ENCODE measurements at regions not wholly inside any gene's neighbourhood (a gene's known extent, or its start where the extent isn't known, plus 50 kb on each side); places are given as distances from the start of the nearest gene placed in this dataset.
A peak's percentile ranks its signal among the peaks of the same experiment; 100 is the strongest.

DNA sequence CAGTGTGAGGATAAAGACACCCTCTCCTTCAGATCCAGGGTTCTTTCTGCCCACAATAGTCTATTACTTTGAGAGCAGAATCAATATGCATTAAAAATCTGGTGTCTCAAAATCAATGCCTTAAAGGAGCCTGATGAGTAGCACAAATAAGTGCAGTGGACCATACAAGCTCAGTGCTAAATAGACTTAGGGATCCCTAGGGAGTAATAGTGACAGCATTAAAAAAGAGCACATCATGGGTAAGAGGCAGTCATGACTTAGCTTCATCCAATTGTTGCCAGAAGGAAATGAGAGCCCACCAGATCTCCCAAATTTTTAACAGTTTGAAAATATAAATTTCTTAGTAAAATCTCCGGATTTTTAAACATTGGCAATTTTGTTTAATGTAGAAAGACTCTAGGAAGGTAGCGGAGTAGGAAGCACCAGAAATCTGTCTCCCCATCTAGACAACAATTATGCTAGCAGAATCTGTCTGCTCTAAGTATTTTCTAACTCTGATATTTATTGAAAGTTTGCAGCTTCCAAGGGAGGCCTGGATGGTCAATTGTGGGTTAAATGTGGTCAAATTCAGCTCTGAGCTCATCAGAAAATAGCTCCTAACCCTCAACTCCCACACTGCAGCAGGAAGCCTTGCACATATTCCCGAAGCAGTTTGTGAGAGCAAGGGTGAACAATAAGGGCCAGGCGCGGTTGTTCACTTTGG, 443.9 kb downstream of the TLE1 start:
- DNase-seq, result no peak

DNA sequence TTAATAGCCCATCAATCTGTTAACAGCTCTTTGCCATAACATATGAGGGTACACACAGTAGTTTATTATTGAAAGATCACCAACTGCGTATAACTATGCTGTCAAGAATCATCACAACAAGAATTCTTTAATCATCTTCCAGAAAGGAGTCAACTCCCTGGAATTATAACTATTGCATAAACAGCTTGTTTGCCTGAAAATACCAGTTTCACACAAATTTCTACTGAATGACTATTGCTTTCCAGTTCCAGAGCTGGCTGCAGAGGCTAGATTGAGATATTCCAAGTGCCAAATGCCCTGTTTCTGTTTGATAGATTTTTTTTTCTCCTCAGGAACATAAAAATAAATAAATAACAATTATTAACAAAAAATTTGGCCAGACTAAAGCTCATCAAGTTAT, 444.7 kb downstream of the TLE1 start:
- no peak for DNase-seq

DNA sequence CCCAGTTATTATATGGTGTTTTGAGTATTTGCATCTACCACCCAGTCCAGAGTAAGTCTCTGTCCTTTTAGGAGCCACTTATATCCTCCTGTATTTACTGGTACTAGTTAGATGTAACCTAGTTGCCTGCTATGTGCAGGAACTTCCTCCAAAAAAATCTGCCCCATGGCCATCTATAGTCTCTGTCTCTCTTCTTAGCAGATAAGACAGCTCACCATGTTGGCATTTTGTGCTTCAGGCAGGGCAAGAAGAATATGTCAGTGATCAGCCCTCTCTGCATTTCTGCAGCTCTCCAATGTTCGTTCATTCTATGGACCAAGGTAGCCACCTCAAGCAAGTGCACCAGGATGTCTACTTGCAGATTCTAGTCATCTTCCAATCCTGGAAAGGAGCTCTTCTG, 446.5 kb downstream of the TLE1 start:
- no peak for DNase-seq

DNA sequence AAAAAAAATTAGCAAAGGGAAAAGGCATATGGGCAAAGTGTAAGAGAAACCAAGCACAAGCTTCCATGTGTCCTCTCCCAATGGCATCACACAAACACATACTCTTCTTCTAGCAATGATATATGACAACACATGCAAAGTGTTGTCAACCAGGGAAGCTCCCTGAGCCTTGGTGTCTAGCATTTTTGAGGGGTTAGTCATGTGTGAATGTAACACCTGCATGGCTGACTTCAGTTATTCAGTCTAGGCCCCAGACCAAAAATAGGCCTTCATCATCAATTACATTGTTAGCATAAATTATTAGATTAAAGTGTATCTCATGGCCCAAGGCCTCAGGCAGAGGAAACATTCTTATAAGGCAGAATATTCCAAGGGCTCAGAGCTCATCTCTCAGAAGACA, 450.0 kb downstream of the TLE1 start:
- DNase-seq, result no peak

DNA sequence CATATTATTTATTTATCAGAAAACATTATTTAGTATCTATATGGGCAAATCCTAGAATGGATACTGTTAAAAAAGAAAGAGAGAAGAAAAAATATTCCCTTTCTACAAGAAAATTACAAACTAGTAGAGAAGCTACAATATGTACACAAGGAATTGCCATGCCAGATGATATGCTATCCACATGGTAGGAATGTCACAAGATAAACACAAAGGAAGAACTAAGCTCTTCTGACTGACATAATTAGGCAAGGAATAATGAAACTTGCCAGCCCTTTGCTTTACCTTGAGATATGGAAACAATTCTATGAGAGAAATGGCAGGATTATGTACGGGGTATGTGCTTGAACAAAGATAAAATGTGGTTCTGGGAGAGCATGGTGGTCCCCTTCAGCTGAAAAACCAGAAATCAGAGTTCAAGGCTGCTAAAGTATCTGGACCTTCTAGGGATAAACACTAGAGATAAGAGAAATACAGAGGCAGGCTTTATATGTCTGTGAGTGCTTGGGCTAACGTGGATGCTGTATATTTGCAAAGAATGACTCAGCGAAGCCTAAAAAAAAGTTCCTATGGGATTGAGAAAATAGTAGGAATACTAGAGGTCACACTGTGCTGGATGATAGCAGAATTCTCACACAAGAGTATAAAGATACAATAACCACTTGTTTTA, 451.6 kb downstream of the TLE1 start:
- DNase-seq, result no peak

DNA sequence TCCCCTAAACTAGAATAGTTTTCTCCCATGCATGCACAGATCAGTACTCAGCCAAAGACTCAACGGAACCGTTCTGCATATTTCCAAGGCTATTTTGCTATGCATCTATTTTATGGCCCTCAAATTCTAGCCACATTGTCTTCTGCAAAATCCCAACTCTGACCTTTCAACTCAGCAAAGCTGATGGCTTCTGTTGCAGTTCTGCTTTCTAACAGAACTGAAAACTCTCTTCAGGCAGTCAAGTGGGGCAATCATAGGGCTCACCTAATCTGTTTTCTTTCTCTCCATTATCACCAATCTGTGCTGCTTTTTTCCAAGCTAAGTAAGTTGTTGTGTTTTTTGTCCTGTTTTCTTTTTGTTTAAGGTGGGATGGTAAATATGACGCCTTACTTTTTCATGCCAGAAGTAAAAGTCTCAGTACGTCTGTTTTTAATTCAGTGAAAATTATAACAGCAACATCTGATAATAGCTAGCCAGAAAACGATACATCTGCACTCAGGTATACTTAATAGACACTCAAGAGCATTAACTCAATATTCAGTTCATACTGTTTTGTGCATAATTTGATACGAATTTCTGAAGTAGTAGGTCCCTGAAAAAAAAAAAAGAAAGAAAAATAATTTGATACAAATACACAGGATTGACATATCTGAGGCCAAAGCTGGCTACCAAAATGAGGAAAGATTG, 454.3 kb downstream of the TLE1 start:
- DNase-seq, result no peak

DNA sequence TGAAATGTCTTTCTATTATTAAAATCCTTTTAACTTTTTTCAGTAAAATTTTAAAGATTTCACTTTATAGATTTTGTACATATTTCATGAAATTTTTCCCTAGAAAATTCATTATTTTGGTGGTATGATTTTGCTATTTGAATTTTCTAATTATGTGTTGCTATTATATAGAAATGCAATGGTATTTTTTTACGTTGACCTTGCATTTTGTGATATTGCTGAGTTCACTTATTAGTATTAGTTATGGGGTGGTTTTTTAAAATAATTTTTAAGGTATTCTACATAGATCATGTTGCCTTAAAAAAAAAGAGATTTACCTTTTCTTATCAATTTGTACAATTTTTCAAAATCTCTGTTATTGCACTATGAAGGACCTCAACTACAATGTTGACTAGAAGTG, 458.3 kb downstream of the TLE1 start:
- no peak for DNase-seq

DNA sequence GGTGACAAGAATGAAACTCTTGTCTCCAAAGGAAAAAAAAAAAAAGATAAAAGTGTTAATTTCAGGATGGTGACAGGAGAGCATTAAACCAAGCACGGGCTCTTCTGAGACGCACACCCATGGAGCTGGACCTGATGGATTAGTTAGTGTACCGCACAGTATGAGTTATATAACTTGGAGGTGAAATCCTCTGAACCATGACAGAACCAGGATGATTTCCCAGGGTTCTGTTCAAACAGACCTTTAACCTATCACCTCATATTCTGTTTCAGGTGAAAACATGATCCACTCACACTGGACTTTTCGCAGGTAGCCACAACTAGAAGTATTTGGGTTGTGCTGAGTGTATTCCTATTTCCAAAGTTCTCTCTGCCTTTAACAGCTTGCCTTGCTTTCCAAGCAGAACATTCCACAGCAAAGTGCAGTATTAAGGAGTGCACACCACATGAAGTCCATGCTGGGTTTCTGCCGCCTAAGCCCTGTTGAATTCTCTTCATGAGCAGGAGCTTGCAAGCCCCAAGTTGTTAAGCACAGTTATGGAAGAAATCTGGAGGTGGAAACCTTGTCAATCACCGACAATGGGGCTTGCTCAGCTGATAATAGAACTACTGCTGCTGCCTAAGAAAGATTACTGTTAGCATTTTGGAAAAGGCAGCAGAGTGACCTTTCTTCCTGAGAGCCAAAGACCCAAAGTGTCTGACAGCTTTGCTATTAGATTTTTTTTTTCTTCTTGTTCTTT, 461.7 kb downstream of the TLE1 start:
- DNase-seq, result no peak

DNA sequence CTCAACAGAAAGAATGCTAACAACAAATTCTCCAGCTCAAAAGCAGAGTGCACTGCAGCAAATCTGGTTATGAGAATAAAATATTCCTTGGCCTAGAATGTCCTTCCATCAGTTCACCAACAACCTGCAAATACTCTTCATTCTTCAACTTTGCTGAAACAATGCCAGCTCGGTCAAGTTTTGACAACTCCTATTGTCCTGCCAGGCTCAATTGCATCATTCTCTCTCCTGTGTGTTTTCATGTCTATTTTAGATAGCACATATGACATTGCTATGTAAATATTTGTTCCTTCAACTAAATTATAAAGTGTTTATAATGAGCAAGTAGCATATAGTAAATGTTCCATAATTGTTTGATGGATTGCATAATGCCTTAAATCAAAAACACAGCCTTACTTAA, 463.8 kb downstream of the TLE1 start:
- no peak for DNase-seq

DNA sequence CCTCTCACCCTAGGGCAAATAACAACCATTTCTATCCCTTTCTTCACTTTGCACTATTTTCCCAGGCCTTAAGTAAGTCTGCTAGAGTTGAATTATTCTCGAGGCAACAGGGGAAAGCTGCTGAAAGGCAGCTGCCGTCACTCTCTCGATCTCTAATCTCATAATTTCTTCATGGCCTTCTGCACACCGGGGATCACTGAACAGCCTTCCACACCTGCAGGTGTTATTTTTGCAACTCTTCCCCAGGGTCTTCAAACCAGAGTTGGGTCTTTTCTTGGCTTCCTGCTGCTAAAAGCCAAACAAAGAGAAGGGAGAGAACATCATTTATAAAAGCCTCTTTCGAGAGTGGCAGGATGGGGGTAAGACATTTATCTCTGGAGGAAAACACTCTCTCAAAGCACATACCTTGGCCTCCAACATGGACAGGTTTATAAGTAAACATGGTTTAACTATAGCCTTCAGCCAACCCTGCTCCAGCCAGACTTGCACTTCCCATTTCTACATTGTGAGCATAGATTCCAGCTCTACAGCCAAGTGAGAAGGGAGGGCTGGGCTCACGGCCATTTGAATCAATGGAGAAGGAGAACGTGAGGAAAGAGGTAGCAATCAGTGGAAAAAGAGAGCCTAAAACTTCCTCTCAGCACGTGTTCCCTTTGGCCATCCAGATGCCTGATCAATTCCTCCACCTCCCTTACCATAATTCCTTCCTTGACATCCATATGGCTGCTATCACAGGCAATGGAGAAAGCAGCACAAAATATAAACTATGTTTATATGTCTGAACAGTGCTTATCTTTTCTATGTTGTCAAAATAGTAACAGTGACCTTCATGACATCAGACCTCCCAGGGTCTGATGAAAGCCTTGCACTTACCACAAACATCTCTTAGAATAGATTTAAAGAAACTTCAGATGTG, 464.9 kb downstream of the TLE1 start:
- DNase-seq, result no peak

DNA sequence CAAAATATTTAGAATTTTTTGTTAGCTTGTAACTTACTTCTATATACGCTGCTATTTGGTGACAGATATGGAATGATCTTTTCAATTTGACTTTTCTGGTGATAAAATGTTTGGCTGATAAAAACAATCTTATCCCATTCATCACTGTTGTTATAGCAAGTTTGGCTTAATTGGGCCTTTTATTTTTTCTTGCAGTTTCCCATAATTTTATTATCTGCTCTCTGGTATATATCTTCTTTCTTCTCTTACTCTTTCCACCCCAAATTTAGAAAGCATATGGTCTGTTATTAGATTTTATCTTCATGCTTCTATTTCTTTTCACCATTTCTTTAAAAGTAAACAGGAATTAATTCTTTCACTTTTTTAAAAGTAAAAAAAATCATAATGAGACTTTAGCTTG, 474.4 kb downstream of the TLE1 start:
- DNase-seq, result no peak

DNA sequence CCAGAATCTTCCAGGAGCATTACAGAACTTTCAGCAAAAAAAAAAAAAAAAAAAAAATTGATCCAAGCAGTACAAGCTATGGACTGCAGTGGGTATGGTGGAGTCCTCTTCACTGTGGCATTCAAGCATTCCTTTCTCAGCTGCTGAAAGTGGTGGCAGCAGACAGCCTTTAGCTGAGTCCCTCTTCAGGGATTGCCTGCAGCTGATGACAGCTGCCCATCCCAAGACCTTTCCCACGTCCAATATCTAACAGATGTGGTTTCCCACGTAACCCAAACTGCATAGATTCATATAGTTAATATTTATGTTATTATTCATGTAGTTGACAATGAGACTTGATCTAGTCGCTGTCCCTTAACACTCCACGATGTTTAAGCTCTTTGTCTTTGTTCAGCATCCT, 475.9 kb downstream of the TLE1 start:
- no peak for DNase-seq

DNA sequence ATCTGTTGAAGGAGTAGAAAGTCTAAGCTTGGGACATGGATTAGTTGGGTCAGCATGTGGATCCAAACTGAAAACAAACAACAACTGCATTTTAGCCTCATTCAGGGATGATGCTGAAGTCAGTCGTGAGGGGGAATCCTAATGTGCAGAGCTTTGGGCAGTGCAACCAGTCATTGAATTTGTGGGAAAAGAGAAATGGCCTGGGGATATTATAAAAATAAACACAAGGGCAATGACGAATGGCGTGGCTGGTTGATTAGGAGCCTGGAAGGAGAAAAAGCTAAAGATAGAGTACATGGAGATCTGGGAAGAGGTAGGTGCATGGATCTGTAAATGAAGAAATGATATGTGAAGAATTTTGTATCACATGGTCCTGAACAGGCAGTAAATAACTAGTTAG, 477.6 kb downstream of the TLE1 start:
- no peak for DNase-seq

DNA sequence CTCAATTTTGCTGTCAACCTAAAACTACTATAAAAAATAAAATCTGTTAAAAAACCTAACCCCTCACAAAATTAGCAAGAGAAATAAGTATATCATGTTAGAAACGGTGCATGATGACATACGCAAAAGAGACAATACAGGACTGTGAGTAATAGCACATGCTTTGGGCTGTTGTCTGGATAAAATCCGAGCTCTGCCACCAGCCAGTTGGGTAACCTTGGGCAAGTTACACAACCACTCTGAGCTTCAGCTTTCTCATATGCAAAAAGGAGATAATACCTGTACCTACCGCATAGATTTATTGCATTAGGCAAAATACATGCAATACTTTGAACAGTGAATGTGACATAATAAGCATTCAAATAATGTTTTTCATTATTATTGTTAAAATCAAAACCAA, 481.7 kb downstream of the TLE1 start:
- no peak for DNase-seq

DNA sequence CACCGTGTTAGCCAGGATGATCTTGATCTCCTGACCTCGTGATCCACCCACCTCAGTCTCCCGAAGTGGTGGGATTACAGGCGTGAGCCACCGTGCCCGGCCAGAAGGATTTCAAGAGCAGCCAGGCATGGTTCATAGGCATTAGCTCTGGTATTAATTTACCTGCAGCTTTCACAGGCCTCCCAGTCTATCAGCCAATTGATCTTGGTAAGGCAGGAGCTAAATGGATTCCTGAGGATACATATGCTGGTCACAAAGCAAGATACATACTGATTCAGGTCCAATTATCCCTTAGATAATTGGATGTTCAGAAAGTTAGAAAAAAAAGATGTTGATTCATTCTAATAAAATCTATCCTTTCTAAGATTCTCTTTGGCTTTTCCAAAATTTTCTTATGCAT, 487.1 kb downstream of the TLE1 start:
- DNase-seq, result no peak

DNA sequence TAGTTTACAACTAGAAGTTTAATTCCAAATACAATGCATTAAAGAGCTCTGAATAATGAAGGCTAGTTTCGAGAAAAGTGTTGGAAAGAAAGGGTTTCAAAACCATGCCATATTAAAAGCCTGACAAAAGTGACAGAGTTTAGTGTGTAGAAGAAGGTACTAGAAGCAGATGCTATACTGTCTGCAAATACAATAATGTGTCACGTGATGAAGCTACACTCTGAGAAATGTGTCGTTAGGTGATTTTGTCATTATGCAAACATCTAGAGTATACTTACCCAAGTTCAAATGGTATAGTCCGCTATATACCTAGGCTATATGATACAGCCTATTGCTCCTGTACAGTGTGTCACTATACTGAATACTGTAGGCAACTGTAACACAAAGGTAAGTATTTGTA, 494.1 kb downstream of the TLE1 start:
- DNase-seq, result no peak

DNA sequence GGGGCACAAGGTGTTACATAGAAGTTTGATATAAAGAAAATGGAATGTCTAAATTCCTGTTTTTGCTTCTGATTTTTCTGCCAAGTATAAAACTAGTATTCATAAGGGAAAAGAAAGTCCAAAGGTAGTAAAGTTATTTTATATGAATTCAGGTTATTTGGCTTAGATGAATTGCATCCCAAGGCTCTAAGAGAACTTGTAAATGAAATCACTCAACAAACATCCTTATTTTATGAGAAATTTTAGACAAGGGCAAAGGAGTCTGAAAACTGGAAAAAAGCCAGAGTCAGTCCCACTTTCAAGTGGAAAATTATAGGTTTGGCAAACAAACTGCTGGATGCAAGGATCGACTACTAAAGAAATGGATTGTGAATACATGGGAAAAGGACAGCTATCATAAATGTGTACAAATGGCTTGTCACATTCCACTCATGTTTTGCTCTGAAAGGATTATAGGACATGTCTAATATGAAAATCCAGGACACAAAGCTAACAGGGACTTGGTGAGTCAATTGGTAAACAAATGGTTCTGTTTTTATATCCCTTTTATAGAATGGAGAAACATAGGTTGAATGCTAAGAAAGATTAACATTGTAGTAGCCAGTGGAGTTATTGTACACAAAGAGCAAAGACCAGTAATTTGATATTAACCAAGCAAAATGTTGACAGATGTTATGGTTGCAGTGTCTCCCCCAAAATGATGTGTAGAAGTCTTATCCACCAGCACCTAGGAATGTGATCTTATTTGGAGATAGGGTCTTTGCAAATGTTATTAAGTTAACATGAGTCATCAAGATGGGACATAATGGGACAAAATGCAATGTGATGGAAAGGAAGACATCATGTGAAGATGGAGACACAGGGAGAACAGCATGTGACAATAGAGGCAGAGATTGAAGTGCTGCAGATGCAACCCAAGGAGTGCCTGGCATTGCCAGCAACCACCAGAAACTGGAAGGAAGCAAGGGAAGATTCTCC, 495.7 kb downstream of the TLE1 start:
- DNase-seq, result peak; percentile 87

DNA sequence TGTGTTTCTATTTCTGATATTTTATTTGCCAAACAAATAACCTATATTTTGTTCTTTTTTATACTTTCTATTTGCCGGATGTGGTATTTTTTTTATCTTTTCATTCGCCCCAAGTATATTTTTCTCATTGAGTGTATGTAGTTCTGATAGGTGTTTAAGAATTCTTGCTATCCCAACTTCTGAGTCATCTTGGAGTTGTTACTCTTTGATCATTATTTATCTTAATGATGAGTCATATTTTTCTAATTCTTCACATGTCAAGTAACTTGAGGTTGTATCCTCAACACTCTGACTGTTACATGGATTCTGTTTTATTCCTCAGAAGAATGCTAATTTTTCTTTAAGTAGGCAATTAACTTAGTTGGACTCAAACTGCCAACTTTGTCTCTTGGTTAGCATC, 498.1 kb downstream of the TLE1 start:
- DNase-seq, result no peak

DNA sequence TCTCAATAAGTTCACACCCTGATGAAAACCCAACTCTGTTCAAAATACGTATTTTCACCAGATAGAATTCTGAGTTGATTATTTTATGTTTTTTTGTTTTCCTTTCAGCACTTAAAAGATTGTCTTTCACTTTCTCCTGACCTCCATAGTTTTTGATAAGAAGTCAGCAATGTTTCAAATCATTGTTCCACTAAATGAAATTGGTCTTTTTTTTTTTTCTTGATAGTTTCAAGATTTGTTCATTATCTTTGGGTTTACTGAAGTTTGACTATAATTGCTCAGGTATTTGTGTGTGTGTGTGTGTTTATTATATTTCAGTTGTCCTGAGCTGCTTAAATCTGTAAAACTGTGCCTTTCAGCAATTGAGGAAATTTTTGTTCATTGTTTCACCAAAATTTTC, 498.7 kb downstream of the TLE1 start:
- no peak for DNase-seq

DNA sequence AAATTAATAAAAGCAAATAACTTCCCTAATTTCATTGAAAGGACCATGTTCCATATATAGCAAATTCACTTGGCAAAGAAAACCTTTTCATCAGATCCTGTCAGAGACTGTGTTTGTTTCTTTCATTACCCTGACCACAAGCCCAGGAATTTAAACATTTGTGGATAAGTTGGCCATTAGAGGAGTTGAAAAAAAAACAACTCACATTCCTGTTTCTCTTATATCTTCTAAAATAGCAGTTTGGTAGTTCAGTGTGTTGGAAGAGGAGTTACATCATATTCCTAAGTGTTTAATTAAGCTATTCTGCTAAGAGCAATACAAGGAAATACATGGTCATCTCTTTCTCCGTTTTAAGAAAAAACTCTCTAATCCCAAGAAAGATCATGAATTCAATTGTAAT, 505.6 kb downstream of the TLE1 start:
- DNase-seq, result no peak

DNA sequence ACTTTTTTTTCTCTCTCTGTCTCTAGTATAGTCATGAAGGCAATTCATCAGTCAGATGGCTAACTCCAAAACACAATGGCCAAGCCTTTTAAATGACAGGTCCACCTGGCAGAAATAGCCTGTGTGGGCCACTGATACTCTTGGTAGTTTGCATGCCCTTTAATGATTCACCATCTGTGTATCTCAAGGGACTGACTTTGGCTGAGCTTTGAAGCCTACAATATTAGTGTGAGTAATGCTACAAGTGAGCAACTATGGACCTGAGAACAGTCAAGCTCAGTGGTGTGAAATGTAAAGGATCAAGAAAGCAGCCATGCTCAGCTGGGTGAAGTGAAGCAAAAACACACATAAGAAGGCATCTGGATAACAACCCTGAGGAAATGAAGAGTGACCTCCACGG, 506.9 kb downstream of the TLE1 start:
- no peak for DNase-seq
